ENCODE measurements at regions not wholly inside any gene's neighbourhood (a gene's known extent, or its start where the extent isn't known, plus 50 kb on each side); places are given as distances from the start of the nearest gene placed in this dataset.
"Not testable (repeated sequence)": the region's sequence is repeated elsewhere in the genome, so short reads cannot be mapped to it uniquely, and the experiment has no call there.

- Histone ChIP-seq H3K36me3 (ENCODE audit: low read depth) (no peaks in the 10 kb centered on the region), H3K4me1 (ENCODE audit: insufficient read depth, poor library complexity, severe bottlenecking) (no peaks in the 10 kb centered on the region), H3K9me3 (ENCODE audit: severe bottlenecking) (no peaks in the 10 kb centered on the region), H3K27me3 (ENCODE audit: insufficient read depth, poor library complexity, severe bottlenecking) (no peaks in the 10 kb centered on the region), H3K27ac (ENCODE audit: poor library complexity, severe bottlenecking) (no peak overlapping the region), H3K4me3 (ENCODE audit: severe bottlenecking) (no peak overlapping the region)
- ATAC-seq (ENCODE audit: low read depth): no peak
- no peak for DNase-seq (ENCODE audit: low spot score)
- TF ChIP-seq CTCF (IDR thresholded peaks at IDR 0.05; ENCODE audit: poor library complexity, severe bottlenecking): no peak
Observed at GRCh38 chr3:139265131-139266016, 78.4 kb upstream of the MRPS22 start.

GRCh38 chr3:139267300-139268246 is 76.2 kb upstream of the MRPS22 start:
- H3K27me3 ChIP-seq (ENCODE audit: insufficient read depth, poor library complexity, severe bottlenecking): no peaks in the 10 kb centered on the region
- no peaks in the 10 kb centered on the region for H3K36me3 ChIP-seq (ENCODE audit: low read depth)
- no peak overlapping the region for H3K27ac ChIP-seq (ENCODE audit: poor library complexity, severe bottlenecking)
- no peak for DNase-seq (ENCODE audit: low spot score)
- no peaks in the 10 kb centered on the region for H3K4me1 ChIP-seq (ENCODE audit: insufficient read depth, poor library complexity, severe bottlenecking)
- TF ChIP-seq CTCF (IDR thresholded peaks at IDR 0.05; ENCODE audit: poor library complexity, severe bottlenecking): no peak
- H3K9me3 ChIP-seq (ENCODE audit: severe bottlenecking): no peaks in the 10 kb centered on the region
- no peak overlapping the region for H3K4me3 ChIP-seq (ENCODE audit: severe bottlenecking)
- ATAC-seq (ENCODE audit: low read depth): no peak

- no peak for TF ChIP-seq CTCF (IDR thresholded peaks at IDR 0.05; ENCODE audit: poor library complexity, severe bottlenecking)
- H3K4me1 ChIP-seq (ENCODE audit: insufficient read depth, poor library complexity, severe bottlenecking): no peaks in the 10 kb centered on the region
- DNase-seq (ENCODE audit: low spot score) (no peak), ATAC-seq (ENCODE audit: low read depth) (no peak)
- no peak overlapping the region for H3K4me3 ChIP-seq (ENCODE audit: severe bottlenecking)
- no peaks in the 10 kb centered on the region for H3K36me3 ChIP-seq (ENCODE audit: low read depth)
- no peaks in the 10 kb centered on the region for H3K27me3 ChIP-seq (ENCODE audit: insufficient read depth, poor library complexity, severe bottlenecking)
- H3K9me3 ChIP-seq (ENCODE audit: severe bottlenecking): no peaks in the 10 kb centered on the region
- H3K27ac ChIP-seq (ENCODE audit: poor library complexity, severe bottlenecking): no peak overlapping the region
Observed at GRCh38 chr3:139269984-139270383, 73.8 kb upstream of the MRPS22 start.

- H3K4me3 ChIP-seq (ENCODE audit: severe bottlenecking); H3K9me3 ChIP-seq (ENCODE audit: severe bottlenecking); DNase-seq (ENCODE audit: low spot score); H3K36me3 ChIP-seq (ENCODE audit: low read depth); H3K4me1 ChIP-seq (ENCODE audit: insufficient read depth, poor library complexity, severe bottlenecking); H3K27me3 ChIP-seq (ENCODE audit: insufficient read depth, poor library complexity, severe bottlenecking); H3K27ac ChIP-seq (ENCODE audit: poor library complexity, severe bottlenecking); ATAC-seq (ENCODE audit: low read depth): not testable (repeated sequence)
Observed at GRCh38 chr3:139270652-139271051, 73.2 kb upstream of the MRPS22 start.

GRCh38 chr3:139280027-139280671 is 63.7 kb upstream of the MRPS22 start:
- TF ChIP-seq CTCF (IDR thresholded peaks at IDR 0.05; ENCODE audit: poor library complexity, severe bottlenecking): no peak
- ATAC-seq (ENCODE audit: low read depth) (no peak), DNase-seq (ENCODE audit: low spot score) (no peak)
- no peaks in the 10 kb centered on the region for H3K9me3 ChIP-seq (ENCODE audit: severe bottlenecking)
- H3K4me1 ChIP-seq (ENCODE audit: insufficient read depth, poor library complexity, severe bottlenecking): no peaks in the 10 kb centered on the region
- no peaks in the 10 kb centered on the region for H3K36me3 ChIP-seq (ENCODE audit: low read depth)
- no peak overlapping the region for H3K27ac ChIP-seq (ENCODE audit: poor library complexity, severe bottlenecking)
- H3K4me3 ChIP-seq (ENCODE audit: severe bottlenecking): no peak overlapping the region
- H3K27me3 ChIP-seq (ENCODE audit: insufficient read depth, poor library complexity, severe bottlenecking): no peaks in the 10 kb centered on the region
